ENCODE measurements at regions not wholly inside any gene's neighbourhood (a gene's known extent, or its start where the extent isn't known, plus 50 kb on each side); places are given as distances from the start of the nearest gene placed in this dataset.

DNA sequence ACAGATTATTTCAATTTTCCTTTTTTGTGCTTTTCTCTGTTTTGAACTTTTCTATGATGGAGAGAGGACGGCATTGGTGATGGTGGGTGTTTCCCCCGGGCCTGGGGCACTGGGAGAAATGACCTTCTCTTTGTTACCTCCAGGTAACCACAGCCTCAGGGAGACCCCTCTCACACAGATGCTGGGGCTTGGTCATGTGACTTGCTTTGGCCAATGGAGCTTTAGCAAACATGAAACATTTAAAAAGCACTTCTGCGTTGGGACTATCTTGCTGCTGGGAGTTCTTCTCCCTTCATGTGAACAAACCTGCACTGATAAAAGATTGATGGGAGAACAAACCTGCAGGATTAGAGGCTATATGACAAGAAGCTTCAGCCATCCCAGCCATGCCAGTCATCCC lies 122.9 kb downstream of the NGF start:
- no peak overlapping the region for H2BK5ac ChIP-seq (ENCODE audit: low read depth, low read length)
- no peak overlapping the region for H3K4me3 ChIP-seq (ENCODE audit: extremely low read depth in 1 of 4, insufficient read depth in 2 of 4, low read depth in 3 of 4, low read length in 4 of 4)
- no peaks in the 10 kb centered on the region for H3K79me2 ChIP-seq (ENCODE audit: control insufficient read depth in 1 of 2, insufficient read depth in 2 of 2, low read length in 2 of 2)
- H3K18ac ChIP-seq (ENCODE audit: extremely low read depth, low read length): no peak overlapping the region
- no peak overlapping the region for H3K27ac ChIP-seq (ENCODE audit: low read depth, low read length)
- DNase-seq (ENCODE audit: low read depth in 1 of 2, low spot score in 2 of 2) (no peak), FAIRE-seq (no peak)
- H4K5ac ChIP-seq (ENCODE audit: insufficient read length, low read depth, low read length): no peak overlapping the region
- no peak overlapping the region for H2BK120ac ChIP-seq (replicated peaks; ENCODE audit: low read depth, low read length)
- H3K4me2 ChIP-seq (ENCODE audit: insufficient read depth in 1 of 2, low read depth in 2 of 2, low read length in 2 of 2): no peak overlapping the region
- H3K23ac ChIP-seq (ENCODE audit: insufficient read length): no peak overlapping the region
- no peak overlapping the region for H2AK5ac ChIP-seq (ENCODE audit: low read depth, low read length)
- peaks cover 0 to 3% (median 2%) of the 10 kb centered on the region in 4 experiments; a peak in 2 of 7 replicates for H3K4me1 ChIP-seq (replicated peaks in 1 of 4; ENCODE audit: control insufficient read depth in 3 of 4, insufficient read depth in 4 of 4, low read length in 3 of 4)
- H4K8ac ChIP-seq (ENCODE audit: extremely low read depth, insufficient read depth, low read length): no peak overlapping the region
- H2BK20ac ChIP-seq (ENCODE audit: low read length): no peak overlapping the region
- no peak overlapping the region for H4K91ac ChIP-seq (replicated peaks; ENCODE audit: insufficient read length, low read length)
- no peaks in the 10 kb centered on the region for H3K79me1 ChIP-seq (ENCODE audit: low read depth, low read length)
- no peak overlapping the region for H2BK15ac ChIP-seq (ENCODE audit: low read length)
- H2BK12ac ChIP-seq (ENCODE audit: low read depth, low read length): no peak overlapping the region
- 87% methylated on average over 3 of the region's 3 CpGs; no CpG with 5 or more reads in 1 of the 2 experiments for WGBS, 2 experiments (ENCODE audit: extremely low coverage in 1 of 2, insufficient coverage in 1 of 2, insufficient read length in 1 of 2, insufficient replicate concordance in 2 of 2, low coverage in 1 of 2, low lambda C conversion rate in 2 of 2, missing lambda C conversion rate in 1 of 2)
- H4K20me1 ChIP-seq (replicated peaks in 1 of 2; ENCODE audit: control insufficient read depth in 1 of 2, insufficient read depth in 2 of 2, low read length in 2 of 2): no peaks in the 10 kb centered on the region
- H3K4ac ChIP-seq (replicated peaks; ENCODE audit: insufficient read length, low read depth, low read length): no peak overlapping the region
- H3K9me3 ChIP-seq (ENCODE audit: insufficient read depth in 2 of 2, low read depth in 1 of 2, low read length in 1 of 2): no peaks in the 10 kb centered on the region
- H3K9ac ChIP-seq (replicated peaks in 1 of 4; ENCODE audit: extremely low read depth in 1 of 4, low read depth in 3 of 4, low read length in 3 of 4): no peak overlapping the region
- POLR2A ChIA-PET (ENCODE audit: partially characterized antibody): no interaction called here
- no peaks in the 10 kb centered on the region for H3K36me3 ChIP-seq (ENCODE audit: control insufficient read depth in 2 of 4, insufficient read depth in 4 of 4, low read length in 3 of 4)
- H2AFZ ChIP-seq (ENCODE audit: low read length): peak overlapping the region; percentile 92; the same call in 1 of the 2 replicates
- CTCF ChIA-PET (ENCODE audit: partially characterized antibody): no interaction called here
- no peak overlapping the region for H3K14ac ChIP-seq (ENCODE audit: insufficient read length)
- H3K56ac ChIP-seq (replicated peaks; ENCODE audit: insufficient read length, low read depth, low read length): no peak overlapping the region
- H3K27me3 ChIP-seq (replicated peaks in 1 of 4; ENCODE audit: control insufficient read depth in 3 of 4, extremely low read depth in 1 of 4, insufficient read depth in 3 of 4, low read length in 3 of 4): no peaks in the 10 kb centered on the region
- no peaks in the 10 kb centered on the region for H3K23me2 ChIP-seq (ENCODE audit: low read depth, low read length)
- TF ChIP-seq PHF8 (conservative IDR thresholded peaks at IDR 0.05; ENCODE audit: low read depth, low read length): no peak
- TF ChIP-seq GTF2F1 (IDR thresholded peaks at IDR 0.05; ENCODE audit: borderline replicate concordance, low read depth, low read length): no peak
- no peak for TF ChIP-seq SP1 (IDR thresholded peaks at IDR 0.05; ENCODE audit: low read depth, low read length)
- no peak for TF ChIP-seq TAF1 (IDR thresholded peaks at IDR 0.05; ENCODE audit: low read depth, low read length)
- TF ChIP-seq, protein P1, sequence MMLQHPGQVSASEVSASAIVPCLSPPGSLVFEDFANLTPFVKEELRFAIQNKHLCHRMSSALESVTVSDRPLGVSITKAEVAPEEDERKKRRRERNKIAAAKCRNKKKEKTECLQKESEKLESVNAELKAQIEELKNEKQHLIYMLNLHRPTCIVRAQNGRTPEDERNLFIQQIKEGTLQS (IDR thresholded peaks at IDR 0.05; ENCODE audit: insufficient read depth, low read depth, low read length): no peak
- TF ChIP-seq, protein P2, sequence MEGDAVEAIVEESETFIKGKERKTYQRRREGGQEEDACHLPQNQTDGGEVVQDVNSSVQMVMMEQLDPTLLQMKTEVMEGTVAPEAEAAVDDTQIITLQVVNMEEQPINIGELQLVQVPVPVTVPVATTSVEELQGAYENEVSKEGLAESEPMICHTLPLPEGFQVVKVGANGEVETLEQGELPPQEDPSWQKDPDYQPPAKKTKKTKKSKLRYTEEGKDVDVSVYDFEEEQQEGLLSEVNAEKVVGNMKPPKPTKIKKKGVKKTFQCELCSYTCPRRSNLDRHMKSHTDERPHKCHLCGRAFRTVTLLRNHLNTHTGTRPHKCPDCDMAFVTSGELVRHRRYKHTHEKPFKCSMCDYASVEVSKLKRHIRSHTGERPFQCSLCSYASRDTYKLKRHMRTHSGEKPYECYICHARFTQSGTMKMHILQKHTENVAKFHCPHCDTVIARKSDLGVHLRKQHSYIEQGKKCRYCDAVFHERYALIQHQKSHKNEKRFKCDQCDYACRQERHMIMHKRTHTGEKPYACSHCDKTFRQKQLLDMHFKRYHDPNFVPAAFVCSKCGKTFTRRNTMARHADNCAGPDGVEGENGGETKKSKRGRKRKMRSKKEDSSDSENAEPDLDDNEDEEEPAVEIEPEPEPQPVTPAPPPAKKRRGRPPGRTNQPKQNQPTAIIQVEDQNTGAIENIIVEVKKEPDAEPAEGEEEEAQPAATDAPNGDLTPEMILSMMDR (IDR thresholded peaks at IDR 0.05; ENCODE audit: control extremely low read depth in 1 of 3, insufficient read depth in 1 of 3, low read depth in 1 of 3, low read length in 3 of 3): no peak
- TF ChIP-seq TCF12 (IDR thresholded peaks at IDR 0.05; ENCODE audit: low read depth, low read length): no peak
- TF ChIP-seq CTBP2 (IDR thresholded peaks at IDR 0.05; ENCODE audit: borderline replicate concordance, insufficient read depth, insufficient read length, low read length): no peak
- no peak for TF ChIP-seq GABPA (IDR thresholded peaks at IDR 0.05; ENCODE audit: borderline replicate concordance, insufficient read depth, low read length)
- TF ChIP-seq SIX5 (IDR thresholded peaks at IDR 0.05; ENCODE audit: low read depth, low read length): no peak
- no peak for TF ChIP-seq POLR2A (IDR thresholded peaks at IDR 0.05; ENCODE audit: control extremely low read depth in 1 of 2, low read depth in 2 of 2, low read length in 2 of 2)
- no peak for TF ChIP-seq CREB1 (IDR thresholded peaks at IDR 0.05)

All from H1 (cell line).